H9 (cell line): ENCODE measurements at regions not wholly inside any gene's neighbourhood (a gene's known extent, or its start where the extent isn't known, plus 50 kb on each side); places are given as distances from the start of the nearest gene placed in this dataset.

ENCODE experiments used
- DNase-seq: peaks from one replicate; pipeline ENCODE4 v3.0.0-alpha.2; 2017
- H2AFZ ChIP-seq: one replicate; pipeline ENCODE4 v1.6.1; 2013; ENCODE audit warnings: mild to moderate bottlenecking, low read length, control low read depth, moderate library complexity
- H2AK5ac ChIP-seq: 2 replicates; pipeline ENCODE4 v1.6.1; 2013; ENCODE audit warnings: low read length, control low read depth, mixed read lengths; ENCODE audit not compliant: insufficient read length
- H2BK120ac ChIP-seq: one replicate; pipeline ENCODE4 v1.6.1; 2013; ENCODE audit warnings: low read depth, mild to moderate bottlenecking, low read length, control low read depth, inconsistent platforms; ENCODE audit not compliant: poor library complexity, severe bottlenecking
- H2BK12ac ChIP-seq: 2 replicates; pipeline ENCODE4 v1.6.1; 2013; ENCODE audit warnings: low read length, control low read depth, mixed read lengths, low read depth; ENCODE audit not compliant: insufficient read length
- H2BK15ac ChIP-seq: 2 replicates; pipeline ENCODE4 v1.6.1; 2013; ENCODE audit warnings: low read depth, low read length, control low read depth
- H2BK20ac ChIP-seq: one replicate; pipeline ENCODE4 v1.6.1; 2013; ENCODE audit warnings: low read depth, mild to moderate bottlenecking, low read length, control low read depth, inconsistent platforms; ENCODE audit not compliant: poor library complexity, severe bottlenecking
- H2BK5ac ChIP-seq: 2 replicates; pipeline ENCODE4 v1.6.1; 2013; ENCODE audit warnings: low read length, control low read depth, mixed read lengths; ENCODE audit not compliant: insufficient read length
- H3K14ac ChIP-seq: 2 replicates; pipeline ENCODE4 v1.6.1; 2013; ENCODE audit warnings: low read length, control low read depth; ENCODE audit not compliant: insufficient read depth
- H3K18ac ChIP-seq: 2 replicates; pipeline ENCODE4 v1.6.1; 2013; ENCODE audit warnings: low read depth, mild to moderate bottlenecking, mixed read lengths, low read length, control low read depth; ENCODE audit not compliant: insufficient read length
- H3K23ac ChIP-seq: 2 replicates; pipeline ENCODE4 v1.6.1; 2013; ENCODE audit warnings: low read length, control low read depth, mixed read lengths, low read depth; ENCODE audit not compliant: insufficient read length
- H3K23me2 ChIP-seq: 2 replicates; pipeline ENCODE4 v1.6.1; 2013; ENCODE audit warnings: low read depth, mild to moderate bottlenecking, mixed read lengths, low read length, control low read depth; ENCODE audit not compliant: insufficient read length, poor library complexity, severe bottlenecking
- H3K27ac ChIP-seq: 2 replicates; pipeline ENCODE4 v1.5.1; 2013; ENCODE audit warnings: low read length, control low read depth, mixed read lengths, low read depth; ENCODE audit not compliant: insufficient read length
- H3K27me3 ChIP-seq: 2 replicates; pipeline ENCODE4 v1.6.1; 2013; ENCODE audit warnings: low read length, control low read depth, inconsistent platforms; ENCODE audit not compliant: insufficient read depth
- H3K4ac ChIP-seq: 2 replicates; pipeline ENCODE4 v1.6.1; 2013; ENCODE audit warnings: low read depth, mild to moderate bottlenecking, control low read depth, inconsistent platforms, low read length, moderate library complexity
- H3K4me1 ChIP-seq: 2 replicates; pipeline ENCODE4 v1.6.1; 2013; ENCODE audit warnings: low read length, control low read depth, inconsistent platforms; ENCODE audit not compliant: insufficient read depth
- H3K4me2 ChIP-seq: 2 replicates; pipeline ENCODE4 v1.6.1; 2013; ENCODE audit warnings: low read length, control low read depth, mixed read lengths; ENCODE audit not compliant: insufficient read length, insufficient read depth
- H3K56ac ChIP-seq: 2 replicates; pipeline ENCODE4 v1.6.1; 2013; ENCODE audit warnings: low read depth, mild to moderate bottlenecking, mixed read lengths, low read length, control low read depth; ENCODE audit not compliant: insufficient read length
- H3K79me1 ChIP-seq: 2 replicates; pipeline ENCODE4 v1.6.1; 2013; ENCODE audit warnings: low read depth, mild to moderate bottlenecking, moderate library complexity, low read length, control low read depth, inconsistent platforms; ENCODE audit not compliant: insufficient read depth, poor library complexity, severe bottlenecking
- H3K79me2 ChIP-seq: 2 replicates; pipeline ENCODE4 v1.6.1; 2013; ENCODE audit warnings: low read length, control low read depth, inconsistent platforms; ENCODE audit not compliant: insufficient read depth
- H3K9ac ChIP-seq: 2 replicates; pipeline ENCODE4 v1.6.1; 2013; ENCODE audit warnings: low read length, control low read depth, mixed read lengths; ENCODE audit not compliant: insufficient read length; ENCODE audit errors: extremely low read depth
- H3K9me3 ChIP-seq: one replicate; pipeline ENCODE4 v1.6.1; 2013; ENCODE audit warnings: low read depth, low read length, inconsistent platforms; ENCODE audit not compliant: control insufficient read depth
- H3T11ph ChIP-seq: one replicate; pipeline ENCODE4 v1.6.1; 2013; ENCODE audit warnings: mild to moderate bottlenecking, low read length, control low read depth, inconsistent platforms
- H4K20me1 ChIP-seq: one replicate; pipeline ENCODE4 v1.6.1; 2013; ENCODE audit not compliant: control insufficient read depth, insufficient read length, insufficient read depth
- H4K5ac ChIP-seq: 2 replicates; pipeline ENCODE4 v1.6.1; 2013; ENCODE audit warnings: low read depth, mild to moderate bottlenecking, mixed read lengths, low read length, control low read depth; ENCODE audit not compliant: insufficient read length
- H4K8ac ChIP-seq: replicated peaks from 2 replicates; pipeline ENCODE4 v1.6.1; 2013; ENCODE audit warnings: low read length, control low read depth, mixed read lengths, low read depth; ENCODE audit not compliant: insufficient read length
- H4K91ac ChIP-seq: 2 replicates; pipeline ENCODE4 v1.6.1; 2013; ENCODE audit warnings: low read depth, mild to moderate bottlenecking, moderate library complexity, mixed read lengths, low read length, control low read depth; ENCODE audit not compliant: insufficient read length
- H3K27ac Mint-ChIP-seq, 3 experiments: 2 replicates in 2 of 3; 3 replicates in 1 of 3; pipeline ENCODE4 v1.8.0; 2020 to 2021; ENCODE audit warnings: mixed read lengths in 3 of 3, mild to moderate bottlenecking in 1 of 3, moderate library complexity in 1 of 3
- H3K27me3 Mint-ChIP-seq: 2 replicates; pipeline ENCODE4 v1.8.0; 2021; ENCODE audit warnings: low read depth, mild to moderate bottlenecking, moderate library complexity, mixed read lengths
- H3K36me3 Mint-ChIP-seq, 3 experiments: 2 replicates in 2 of 3; 3 replicates in 1 of 3; pipeline ENCODE4 v1.8.0; 2020 to 2021; ENCODE audit warnings: low read depth in 3 of 3, mixed read lengths in 3 of 3; ENCODE audit not compliant: insufficient read depth in 1 of 3
- H3K4me1 Mint-ChIP-seq, 2 experiments: 2 replicates each; pipeline ENCODE4 v1.8.0; 2020; ENCODE audit warnings: mixed read lengths in 2 of 2
- H3K4me3 Mint-ChIP-seq, 2 experiments: 2 replicates in 1 of 2; 3 replicates in 1 of 2; pipeline ENCODE4 v1.8.0; 2020 to 2021; ENCODE audit warnings: mild to moderate bottlenecking in 2 of 2, mixed read lengths in 2 of 2, moderate library complexity in 1 of 2
- H3K9me3 Mint-ChIP-seq, 2 experiments: 2 replicates in 1 of 2; 3 replicates in 1 of 2; pipeline ENCODE4 v1.8.0; 2020; ENCODE audit warnings: mild to moderate bottlenecking in 2 of 2, mixed read lengths in 2 of 2, moderate library complexity in 1 of 2
- WGBS: extraction: QIAGEN DNeasy Blood & Tissue Kit; methylation state at CpG from one replicate; pipeline ENCODE4 v1.1.7; 2013; ENCODE audit warnings: missing lambda C conversion rate, low lambda C conversion rate, mixed read lengths; ENCODE audit not compliant: insufficient read length; ENCODE audit errors: extremely low coverage; 5-methylcytosine and 5-hydroxymethylcytosine counted together
- TF ChIP-seq, protein P1 (sequence below): fragments of 200-600 bp; sonication (generic); conservative IDR thresholded peaks from 3 replicates; pipeline ENCODE4 v1.8.0; 2021; ENCODE audit warnings: antibody characterized with exemption, mild to moderate bottlenecking

DNA sequence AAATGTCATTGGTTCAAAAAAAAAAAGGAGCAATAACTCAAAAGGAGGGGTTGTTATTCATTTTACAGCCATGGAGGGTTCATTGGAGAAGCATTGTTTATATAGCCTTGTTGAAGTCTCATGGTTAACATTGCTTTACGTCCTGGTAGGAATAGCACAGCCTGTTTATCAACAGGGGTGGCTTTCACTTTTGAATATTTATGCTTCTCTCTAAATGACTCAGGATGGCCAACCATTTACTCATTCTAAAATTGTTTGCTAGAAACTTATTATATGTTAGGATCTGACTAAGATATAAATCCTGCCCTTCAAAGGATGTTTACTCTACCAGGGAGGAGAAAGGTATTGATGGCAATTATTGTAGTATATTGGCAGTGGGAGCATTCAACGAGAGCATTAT is 534.1 kb upstream of the GALNTL6 start:
- no peak overlapping the region for H3K4me3 Mint-ChIP-seq
- Histone ChIP-seq H3K27ac (no peak overlapping the region), H2BK20ac (no peak overlapping the region), H3K23me2 (no peaks in the 10 kb centered on the region), H4K20me1 (no peaks in the 10 kb centered on the region), H3K23ac (no peak overlapping the region), H3K14ac (no peak overlapping the region), H3K18ac (no peak overlapping the region), H4K91ac (no peak overlapping the region), H3K27me3 (no peaks in the 10 kb centered on the region), H3K56ac (no peak overlapping the region), H2BK12ac (no peak overlapping the region), H4K5ac (no peak overlapping the region), H2AFZ (no peak overlapping the region), H3T11ph (no peak overlapping the region), H2BK15ac (no peak overlapping the region), H3K4me1 (no peaks in the 10 kb centered on the region), H3K4ac (no peak overlapping the region), H3K4me2 (no peak overlapping the region), H3K9ac (no peak overlapping the region), H3K79me2 (no peaks in the 10 kb centered on the region), H2BK5ac (no peak overlapping the region), H4K8ac (no peak overlapping the region), H3K9me3 (no peaks in the 10 kb centered on the region), H2BK120ac (no peak overlapping the region), H3K79me1 (no peaks in the 10 kb centered on the region), H2AK5ac (no peak overlapping the region)
- no peaks in the 10 kb centered on the region for H3K4me1 Mint-ChIP-seq
- DNase-seq, result no peak
- H3K27ac Mint-ChIP-seq, result no peak overlapping the region
- no peaks in the 10 kb centered on the region for H3K36me3 Mint-ChIP-seq
- no peaks in the 10 kb centered on the region for H3K9me3 Mint-ChIP-seq
- TF ChIP-seq, protein P1, sequence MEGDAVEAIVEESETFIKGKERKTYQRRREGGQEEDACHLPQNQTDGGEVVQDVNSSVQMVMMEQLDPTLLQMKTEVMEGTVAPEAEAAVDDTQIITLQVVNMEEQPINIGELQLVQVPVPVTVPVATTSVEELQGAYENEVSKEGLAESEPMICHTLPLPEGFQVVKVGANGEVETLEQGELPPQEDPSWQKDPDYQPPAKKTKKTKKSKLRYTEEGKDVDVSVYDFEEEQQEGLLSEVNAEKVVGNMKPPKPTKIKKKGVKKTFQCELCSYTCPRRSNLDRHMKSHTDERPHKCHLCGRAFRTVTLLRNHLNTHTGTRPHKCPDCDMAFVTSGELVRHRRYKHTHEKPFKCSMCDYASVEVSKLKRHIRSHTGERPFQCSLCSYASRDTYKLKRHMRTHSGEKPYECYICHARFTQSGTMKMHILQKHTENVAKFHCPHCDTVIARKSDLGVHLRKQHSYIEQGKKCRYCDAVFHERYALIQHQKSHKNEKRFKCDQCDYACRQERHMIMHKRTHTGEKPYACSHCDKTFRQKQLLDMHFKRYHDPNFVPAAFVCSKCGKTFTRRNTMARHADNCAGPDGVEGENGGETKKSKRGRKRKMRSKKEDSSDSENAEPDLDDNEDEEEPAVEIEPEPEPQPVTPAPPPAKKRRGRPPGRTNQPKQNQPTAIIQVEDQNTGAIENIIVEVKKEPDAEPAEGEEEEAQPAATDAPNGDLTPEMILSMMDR, result no peak
- H3K27me3 Mint-ChIP-seq, result no peaks in the 10 kb centered on the region
- WGBS, result no CpG with 5 or more reads among the region's 2 CpGs
